GM12873 (cell line): ENCODE measurements at regions not wholly inside any gene's neighbourhood (a gene's known extent, or its start where the extent isn't known, plus 50 kb on each side); places are given as distances from the start of the nearest gene placed in this dataset.
A peak's percentile ranks its signal among the peaks of the same experiment; 100 is the strongest.

ENCODE experiments used
- TF ChIP-seq, protein P1 (sequence below): IDR thresholded peaks from 2 replicates; pipeline ENCODE4 v1.5.1; 2012; ENCODE audit warnings: low read depth, mild to moderate bottlenecking, moderate library complexity, low read length, control low read depth; ENCODE audit not compliant: insufficient read depth; ENCODE audit errors: missing control alignments

DNA sequence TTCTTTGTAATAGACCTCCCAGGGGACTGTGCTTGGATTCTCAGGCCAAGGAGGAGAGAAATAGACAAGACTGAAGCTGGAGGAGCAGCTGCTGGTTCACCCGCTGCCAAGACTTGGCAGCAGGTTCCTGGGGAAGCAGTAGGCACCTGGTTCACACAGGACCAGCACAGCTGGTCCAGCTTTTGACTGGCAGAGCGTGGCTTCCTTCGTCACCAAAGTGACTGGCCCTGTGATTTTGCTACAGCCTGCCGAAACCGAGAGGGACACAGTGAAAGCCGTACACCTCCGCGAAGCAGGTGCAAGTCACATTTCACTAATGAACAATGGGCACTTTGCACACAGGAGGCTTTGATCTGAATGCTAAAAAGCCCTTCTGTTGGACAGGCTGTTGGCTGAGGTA, 199.0 kb downstream of the RNF144B start:
- TF ChIP-seq, protein P1, sequence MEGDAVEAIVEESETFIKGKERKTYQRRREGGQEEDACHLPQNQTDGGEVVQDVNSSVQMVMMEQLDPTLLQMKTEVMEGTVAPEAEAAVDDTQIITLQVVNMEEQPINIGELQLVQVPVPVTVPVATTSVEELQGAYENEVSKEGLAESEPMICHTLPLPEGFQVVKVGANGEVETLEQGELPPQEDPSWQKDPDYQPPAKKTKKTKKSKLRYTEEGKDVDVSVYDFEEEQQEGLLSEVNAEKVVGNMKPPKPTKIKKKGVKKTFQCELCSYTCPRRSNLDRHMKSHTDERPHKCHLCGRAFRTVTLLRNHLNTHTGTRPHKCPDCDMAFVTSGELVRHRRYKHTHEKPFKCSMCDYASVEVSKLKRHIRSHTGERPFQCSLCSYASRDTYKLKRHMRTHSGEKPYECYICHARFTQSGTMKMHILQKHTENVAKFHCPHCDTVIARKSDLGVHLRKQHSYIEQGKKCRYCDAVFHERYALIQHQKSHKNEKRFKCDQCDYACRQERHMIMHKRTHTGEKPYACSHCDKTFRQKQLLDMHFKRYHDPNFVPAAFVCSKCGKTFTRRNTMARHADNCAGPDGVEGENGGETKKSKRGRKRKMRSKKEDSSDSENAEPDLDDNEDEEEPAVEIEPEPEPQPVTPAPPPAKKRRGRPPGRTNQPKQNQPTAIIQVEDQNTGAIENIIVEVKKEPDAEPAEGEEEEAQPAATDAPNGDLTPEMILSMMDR, result no peak

DNA sequence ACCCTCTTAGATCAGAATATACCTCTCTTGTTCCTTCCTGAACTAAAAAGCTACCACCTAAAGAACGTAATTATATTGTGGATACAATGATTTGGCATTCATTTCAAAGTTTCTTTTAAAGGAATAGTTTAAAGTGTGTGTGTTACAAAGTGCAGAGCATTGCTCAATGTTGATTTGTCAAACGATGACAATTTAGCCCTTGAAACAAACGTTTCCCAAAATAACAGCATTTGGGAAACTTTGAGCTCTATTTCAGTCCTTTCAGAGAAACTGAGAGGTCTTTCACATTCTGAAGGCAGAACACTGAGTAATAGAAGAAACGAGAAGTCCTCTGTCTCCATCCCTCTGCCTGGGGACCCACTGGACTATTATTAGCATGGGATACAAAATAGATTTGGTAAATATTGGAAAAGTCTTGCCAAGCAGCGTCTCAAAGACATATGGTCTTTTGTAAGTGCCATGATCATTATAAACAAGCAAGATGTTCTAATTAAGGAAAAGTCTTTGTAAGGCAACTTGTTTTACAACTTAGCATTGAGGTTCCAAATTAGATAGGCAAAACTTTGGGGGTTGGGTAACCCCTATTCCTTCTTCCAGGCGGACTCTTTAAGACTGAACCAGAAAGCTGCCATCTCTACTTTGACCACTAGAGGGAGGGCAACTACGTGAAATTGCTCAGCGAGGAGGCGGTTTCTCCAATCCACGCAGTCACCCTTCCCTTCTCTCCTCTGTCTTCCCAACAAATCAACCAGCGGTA, 208.8 kb downstream of the RNF144B start:
- TF ChIP-seq, protein P1, result peak; percentile 98

DNA sequence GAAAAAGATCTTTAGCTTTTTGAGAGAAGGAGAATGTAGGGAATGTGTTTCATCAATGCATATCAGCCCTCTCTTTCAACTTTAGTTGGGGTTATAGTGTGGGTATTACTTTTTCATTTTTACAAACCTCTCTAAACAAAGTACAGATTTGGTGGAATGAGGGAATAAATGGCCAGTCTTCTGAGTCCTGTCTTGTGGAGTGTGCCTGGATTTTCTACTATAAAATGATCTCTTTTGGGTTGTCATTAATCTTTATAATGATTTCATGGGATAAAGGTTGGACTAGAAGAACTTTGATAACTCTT, 209.3 kb downstream of the RNF144B start:
- TF ChIP-seq, protein P1, result no peak

DNA sequence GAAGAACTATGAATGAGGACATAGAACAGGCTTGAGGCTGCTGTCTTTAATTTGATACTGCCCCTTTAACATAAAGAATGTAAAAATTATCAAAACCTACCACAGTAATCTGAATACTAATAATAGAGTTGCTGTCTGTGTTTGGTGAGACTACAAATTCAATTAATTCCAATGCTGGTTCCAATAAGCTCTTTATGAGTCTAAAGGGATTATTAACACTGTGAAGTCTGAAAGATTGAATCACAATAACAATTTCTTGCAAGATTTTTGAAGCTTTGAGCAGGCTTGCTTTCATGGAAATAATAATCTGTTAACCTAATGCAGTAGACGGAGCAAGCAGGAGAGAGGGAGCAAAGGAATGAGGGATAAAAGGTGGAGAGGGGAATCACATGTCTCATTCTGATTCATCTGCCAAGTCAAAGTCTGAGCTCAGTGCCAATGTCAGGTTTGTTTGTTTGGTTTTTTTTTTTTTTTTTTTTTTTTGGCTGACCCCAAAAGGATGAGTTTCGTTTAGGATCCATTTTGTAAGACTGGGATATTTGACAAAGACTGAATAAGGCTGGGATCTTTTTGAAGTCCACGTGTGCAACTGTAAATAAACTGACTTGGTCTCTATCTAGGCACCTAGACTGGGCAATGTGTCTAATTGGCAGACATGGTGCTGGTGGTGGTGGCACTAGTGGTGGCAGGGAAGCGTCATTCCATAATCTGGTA, 211.6 kb downstream of the RNF144B start:
- TF ChIP-seq, protein P1, result no peak

DNA sequence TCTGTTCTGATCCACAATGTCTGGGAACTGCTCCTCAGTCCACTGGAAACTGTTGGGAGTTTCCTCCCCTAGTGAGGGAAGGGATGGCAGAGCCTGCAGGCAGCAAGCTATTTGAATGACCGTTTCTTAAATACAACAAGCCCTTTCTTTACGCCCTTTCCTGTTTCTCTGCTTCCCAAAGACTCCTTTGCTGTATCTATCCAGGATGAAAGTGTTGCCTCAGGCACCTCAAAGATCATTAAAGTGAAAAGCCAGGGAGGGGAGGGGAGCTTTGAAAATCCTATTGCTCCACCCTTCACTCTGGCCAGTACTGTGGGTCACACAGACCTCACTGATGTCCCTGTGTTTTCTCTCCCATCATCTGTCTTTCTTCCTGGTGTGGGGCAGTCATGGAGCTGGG, 213.1 kb downstream of the RNF144B start:
- TF ChIP-seq, protein P1, result no peak

DNA sequence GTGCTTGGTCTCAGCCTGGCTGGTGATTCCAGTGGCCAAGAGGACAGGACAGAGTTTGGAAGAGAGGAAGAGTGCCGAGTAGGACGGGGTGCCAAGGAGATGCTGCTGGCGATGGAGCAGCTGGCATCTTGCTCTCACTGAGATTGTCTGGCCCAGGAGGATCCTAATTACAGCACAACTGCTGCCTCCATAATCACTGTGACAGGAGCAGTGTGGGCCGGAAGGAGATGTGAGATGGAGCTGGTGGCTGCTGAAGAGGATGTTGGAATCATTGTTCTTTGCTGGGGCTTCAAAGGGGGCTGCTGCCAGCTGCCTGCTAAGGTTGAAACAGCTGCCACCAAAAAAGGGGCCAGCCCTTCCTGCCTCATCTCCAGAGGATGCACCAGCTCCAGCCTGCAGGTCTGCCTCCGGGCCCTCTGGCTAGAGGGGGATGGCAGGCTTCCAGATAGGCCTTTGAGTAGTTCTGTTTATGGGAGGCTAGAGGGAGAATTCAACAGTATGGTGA, 214.4 kb downstream of the RNF144B start:
- TF ChIP-seq, protein P1, result no peak

DNA sequence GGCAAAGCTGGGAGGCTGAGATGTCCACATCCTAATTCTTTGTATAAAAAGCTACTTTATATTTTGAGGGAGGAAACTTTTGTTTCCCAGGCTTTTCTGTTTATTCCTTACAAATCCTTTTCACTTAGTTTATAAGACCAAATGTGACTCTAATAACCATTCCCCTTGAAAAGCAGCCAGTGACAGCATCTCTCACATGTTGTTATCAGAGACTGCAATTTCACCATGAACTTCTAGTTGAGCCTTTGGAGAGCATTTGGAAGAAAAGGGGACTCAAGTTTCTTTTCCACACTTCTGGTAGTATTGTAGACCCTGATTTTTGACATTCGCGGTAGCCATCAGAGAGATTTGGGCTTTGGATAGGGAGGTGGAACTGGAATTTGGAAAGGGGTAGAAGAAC, 215.8 kb downstream of the RNF144B start:
- TF ChIP-seq, protein P1, result no peak
